IPS-18c (cell line): ENCODE measurements at regions not wholly inside any gene's neighbourhood (a gene's known extent, or its start where the extent isn't known, plus 50 kb on each side); places are given as distances from the start of the nearest gene placed in this dataset.
"Not testable (repeated sequence)": the region's sequence is repeated elsewhere in the genome, so short reads cannot be mapped to it uniquely, and the experiment has no call there.

Experiments used
- H3K4me3 ChIP-seq: 2 replicates; pipeline ENCODE4 v1.7.0; 2013; ENCODE audit warnings: low read depth, mild to moderate bottlenecking, low read length, moderate library complexity; ENCODE audit not compliant: insufficient read depth
- H3K9me3 ChIP-seq: one replicate; pipeline ENCODE4 v1.6.1; 2013; ENCODE audit warnings: mild to moderate bottlenecking, low read length, moderate library complexity; ENCODE audit not compliant: control insufficient read depth, insufficient read depth

DNA sequence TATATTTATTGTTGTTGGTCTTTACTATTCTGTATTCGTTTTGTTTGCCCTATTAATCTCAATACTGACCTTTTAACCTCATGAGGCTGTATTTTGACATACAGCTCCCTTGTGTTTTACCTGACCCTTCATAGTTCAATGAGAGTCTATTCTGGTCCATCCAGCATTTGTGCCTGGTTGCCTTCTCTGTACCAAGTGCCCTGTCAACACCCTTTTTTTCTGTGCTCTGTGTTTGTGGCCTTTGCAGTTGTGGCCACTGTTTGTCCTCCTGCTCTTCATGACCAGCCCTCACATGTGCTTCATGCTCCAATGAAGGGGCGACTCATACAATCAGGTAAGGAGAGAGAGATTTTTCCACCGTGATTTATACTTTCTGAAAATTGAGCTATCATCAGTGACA is 368.2 kb downstream of the IL20RB start:
- no peaks in the 10 kb centered on the region for H3K9me3 ChIP-seq
- H3K4me3 ChIP-seq = no peak overlapping the region

DNA sequence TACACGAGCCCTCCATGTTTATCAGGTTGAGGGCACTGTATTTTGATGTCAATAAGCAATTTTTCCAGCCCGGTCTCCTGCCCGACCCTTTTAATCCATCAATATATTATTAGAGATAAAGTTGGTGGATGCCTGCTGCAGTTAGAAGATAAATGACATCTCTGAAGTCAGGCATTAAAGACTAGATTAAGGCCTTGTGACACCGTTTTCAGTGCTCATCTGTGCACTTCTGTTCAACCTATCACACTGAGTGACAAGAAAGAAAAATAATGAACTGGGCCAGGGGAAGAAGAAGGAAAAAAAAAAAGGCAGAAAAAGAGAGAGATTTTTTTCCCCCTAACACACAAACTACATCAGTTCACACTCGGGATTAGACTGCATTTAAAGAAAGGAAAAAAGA is 371.8 kb downstream of the IL20RB start:
- Histone ChIP-seq H3K9me3 (peaks cover 2% of the 10 kb centered on the region), H3K4me3 (no peak overlapping the region)

DNA sequence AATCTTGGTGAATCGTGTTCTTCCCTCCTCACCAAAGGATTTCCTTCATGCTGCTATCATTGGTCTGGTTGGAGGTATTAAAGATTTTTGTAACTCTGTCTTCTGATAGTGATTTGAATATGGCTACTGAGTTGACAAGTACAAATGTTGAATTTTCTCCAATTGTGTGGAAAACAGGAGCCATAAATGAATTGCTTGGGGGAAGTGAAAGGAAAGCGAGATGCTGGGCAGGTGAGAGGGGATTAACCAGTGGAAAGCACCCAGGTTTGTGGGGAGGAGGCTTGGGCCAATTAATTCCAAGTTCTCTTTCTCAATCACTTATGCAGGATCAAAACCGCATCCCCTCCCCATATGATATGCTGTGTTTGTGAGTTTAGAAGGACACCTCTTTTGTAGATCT is 372.5 kb downstream of the IL20RB start:
- peaks cover 2% of the 10 kb centered on the region for H3K9me3 ChIP-seq
- H3K4me3 ChIP-seq = no peak overlapping the region

DNA sequence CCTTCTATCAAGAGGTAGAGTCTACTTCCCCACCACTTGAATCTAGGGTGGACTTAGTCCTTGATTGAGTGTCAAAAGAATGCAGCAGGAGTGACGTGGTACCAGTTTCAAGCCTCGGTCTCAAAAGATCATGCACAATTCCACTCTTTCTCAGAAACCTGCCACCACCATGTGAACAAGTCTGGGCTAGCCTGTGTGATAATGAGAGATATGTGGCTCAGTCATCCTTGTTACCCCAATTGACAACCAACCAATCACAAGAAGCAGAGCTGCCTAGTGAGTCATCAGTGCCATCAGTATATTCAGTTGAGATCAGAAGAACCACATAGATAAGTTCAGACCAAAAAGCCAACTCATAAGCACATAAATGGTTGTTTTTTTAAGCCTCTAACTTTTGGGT is 374.5 kb downstream of the IL20RB start:
- peaks cover 2% of the 10 kb centered on the region for H3K9me3 ChIP-seq
- no peak overlapping the region for H3K4me3 ChIP-seq

DNA sequence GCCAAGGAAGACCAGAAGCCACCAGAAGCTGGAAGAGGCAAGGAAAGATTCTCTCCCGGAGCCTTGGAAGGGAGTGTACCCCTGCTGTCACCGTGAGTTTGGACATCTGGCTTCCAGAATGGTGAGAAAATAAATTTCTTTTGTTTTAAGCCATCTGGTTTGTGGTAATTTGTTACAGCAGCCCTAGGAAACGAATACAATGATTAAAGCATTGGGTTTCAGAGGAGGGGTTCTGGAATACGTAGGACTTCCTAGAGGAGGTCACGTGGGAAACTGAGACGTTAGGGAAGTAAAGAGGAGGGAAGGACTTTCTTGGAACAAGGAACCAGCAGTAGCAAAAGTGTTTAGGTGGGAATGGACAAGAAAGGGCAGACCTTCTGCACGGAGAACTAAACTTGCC is 377.7 kb downstream of the IL20RB start:
- H3K4me3 ChIP-seq = no peak overlapping the region
- peaks cover 16% of the 10 kb centered on the region for H3K9me3 ChIP-seq

DNA sequence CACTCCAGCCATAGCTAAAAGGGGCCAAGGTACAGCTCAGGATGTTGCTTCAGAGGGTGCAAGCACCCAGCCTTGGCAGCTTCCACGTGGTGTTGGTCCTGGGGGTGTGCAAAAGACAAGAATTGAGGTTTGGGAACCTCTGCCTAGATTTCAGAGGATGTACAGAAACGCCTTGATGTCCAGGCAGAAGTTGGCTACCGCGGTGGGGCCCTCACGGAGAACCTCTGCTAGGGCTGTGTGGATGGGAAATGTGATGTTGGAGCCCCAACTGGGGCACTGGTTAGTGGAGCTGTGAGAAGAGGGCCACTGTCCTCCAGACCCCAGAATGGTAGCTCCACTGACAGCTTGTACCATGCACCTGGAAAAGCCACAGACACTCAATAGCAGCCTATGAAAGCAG is 380.6 kb downstream of the IL20RB start:
- peaks cover 13% of the 10 kb centered on the region for H3K9me3 ChIP-seq
- H3K4me3 ChIP-seq = not testable (repeated sequence)

DNA sequence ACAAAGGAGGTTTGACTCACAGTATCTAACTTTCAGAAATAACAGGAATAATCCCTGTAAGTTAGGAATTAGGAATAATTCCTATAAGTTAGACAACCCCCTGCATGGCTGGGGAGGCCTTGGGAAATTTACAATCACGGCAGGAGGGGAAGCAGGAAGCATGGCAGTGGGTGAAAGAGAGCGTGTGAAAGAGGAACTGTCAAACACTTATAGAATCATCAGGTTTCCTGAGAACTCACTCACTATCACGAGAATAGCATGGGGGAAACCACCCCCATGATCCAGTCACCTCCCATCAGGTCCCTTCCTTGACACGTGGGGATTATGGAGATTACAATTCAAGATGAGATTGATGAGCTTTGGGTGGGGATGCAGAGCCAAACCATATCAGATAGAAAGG is 385.5 kb downstream of the IL20RB start:
- Histone ChIP-seq H3K9me3 (peaks cover 11% of the 10 kb centered on the region), H3K4me3 (no peak overlapping the region)

DNA sequence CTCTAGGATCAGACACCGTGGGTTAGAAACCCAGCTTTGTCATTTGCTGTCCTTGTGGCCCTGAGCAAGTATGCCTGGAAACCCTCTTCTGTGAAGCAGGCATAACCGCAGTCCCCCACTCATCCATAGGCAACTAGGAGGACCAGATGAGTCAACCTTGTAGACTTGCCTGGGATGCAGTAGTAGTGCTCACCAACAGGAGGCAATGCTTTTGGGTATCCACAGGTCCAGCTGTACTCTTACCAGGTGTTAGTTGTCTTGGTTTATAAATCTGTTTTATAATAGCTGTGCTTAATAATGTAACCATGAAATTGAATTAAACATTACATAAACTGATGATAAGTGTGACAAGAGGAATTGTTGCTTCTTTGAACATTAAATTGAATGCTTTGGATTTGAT is 389.3 kb downstream of the IL20RB start:
- H3K9me3 ChIP-seq = no peaks in the 10 kb centered on the region
- H3K4me3 ChIP-seq = no peak overlapping the region

DNA sequence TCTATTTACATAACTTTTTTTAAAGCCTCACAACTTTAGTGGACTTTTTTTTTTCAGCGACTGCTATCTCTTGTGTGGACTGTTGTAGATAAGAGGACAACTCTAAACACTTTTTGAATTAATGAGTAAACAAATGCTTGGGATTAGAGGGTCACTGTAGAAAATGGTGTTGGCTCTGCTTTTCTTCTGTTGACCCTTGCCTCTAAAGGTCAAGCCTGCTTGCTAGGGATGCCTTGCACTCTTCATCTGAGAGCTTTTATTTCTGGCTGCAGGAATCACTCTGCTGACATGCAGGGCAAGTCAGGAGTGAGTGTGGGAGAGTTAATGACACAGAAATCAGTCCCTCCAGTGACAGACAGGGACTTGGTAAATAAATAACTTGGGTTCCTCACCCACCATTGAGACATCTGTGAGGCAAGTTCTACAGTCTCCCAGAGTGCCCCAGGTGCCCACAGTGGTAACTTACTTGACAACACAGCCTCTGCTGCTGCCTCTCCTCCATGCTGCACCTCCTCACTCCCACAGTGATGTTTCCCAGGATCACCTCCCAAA is 390.1 kb downstream of the IL20RB start:
- no peaks in the 10 kb centered on the region for H3K9me3 ChIP-seq
- no peak overlapping the region for H3K4me3 ChIP-seq

DNA sequence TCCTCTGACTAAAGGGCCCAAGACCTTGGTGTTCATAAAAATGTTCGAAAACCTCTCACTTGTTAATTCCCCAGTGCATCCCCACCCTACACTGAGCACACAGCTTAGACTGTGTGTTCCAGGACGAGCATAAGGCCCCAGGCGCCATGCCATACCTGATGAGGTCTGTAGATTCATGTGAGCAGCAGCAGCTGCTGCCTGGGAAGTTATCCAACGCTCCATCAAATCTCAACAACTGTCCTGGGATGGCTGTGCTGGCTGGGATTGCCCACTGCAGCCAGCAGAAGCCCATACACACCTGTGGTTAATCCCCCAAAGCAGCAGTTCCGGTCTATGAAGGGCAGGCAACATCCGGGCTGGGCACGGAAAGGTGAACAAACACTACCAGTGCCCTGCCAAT is 391.2 kb downstream of the IL20RB start:
- H3K4me3 ChIP-seq = no peak overlapping the region
- H3K9me3 ChIP-seq = no peaks in the 10 kb centered on the region

DNA sequence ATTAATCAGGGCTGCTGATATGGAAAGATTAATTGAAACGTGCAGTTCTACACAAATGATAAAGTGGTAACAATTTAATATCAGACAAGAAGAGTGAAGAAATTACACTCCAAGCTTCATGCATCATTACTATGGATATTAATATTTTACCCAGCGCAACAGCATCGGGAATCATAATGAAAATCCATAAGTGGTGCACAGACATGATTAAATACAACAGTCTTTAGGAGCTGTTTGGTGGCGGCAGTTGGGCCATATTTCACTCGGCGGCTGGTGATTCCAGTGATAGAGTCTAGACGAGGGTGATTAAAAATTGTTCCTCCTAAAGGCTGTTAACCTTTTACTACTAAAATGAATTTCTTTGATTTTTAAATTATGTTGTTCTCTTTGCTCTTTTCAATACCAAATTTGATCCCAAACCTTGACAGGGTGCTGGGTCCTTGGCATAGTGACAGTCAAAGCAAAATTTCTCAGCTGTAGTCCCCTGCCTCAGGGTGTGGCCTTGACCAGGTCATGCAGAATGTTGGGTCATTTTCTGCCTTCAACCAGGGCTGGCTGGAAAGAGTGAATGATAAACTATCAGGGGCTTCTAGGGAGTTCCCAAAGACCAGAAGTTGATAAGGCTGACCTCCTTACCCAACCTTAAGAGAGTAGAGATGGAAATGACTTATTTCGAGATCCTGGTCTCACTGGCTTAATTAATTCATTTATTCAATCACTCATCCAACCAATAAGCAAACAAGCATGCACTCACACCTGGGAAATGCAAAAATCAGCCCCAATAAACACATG is 392.0 kb downstream of the IL20RB start:
- H3K4me3 ChIP-seq = no peak overlapping the region
- no peaks in the 10 kb centered on the region for H3K9me3 ChIP-seq

DNA sequence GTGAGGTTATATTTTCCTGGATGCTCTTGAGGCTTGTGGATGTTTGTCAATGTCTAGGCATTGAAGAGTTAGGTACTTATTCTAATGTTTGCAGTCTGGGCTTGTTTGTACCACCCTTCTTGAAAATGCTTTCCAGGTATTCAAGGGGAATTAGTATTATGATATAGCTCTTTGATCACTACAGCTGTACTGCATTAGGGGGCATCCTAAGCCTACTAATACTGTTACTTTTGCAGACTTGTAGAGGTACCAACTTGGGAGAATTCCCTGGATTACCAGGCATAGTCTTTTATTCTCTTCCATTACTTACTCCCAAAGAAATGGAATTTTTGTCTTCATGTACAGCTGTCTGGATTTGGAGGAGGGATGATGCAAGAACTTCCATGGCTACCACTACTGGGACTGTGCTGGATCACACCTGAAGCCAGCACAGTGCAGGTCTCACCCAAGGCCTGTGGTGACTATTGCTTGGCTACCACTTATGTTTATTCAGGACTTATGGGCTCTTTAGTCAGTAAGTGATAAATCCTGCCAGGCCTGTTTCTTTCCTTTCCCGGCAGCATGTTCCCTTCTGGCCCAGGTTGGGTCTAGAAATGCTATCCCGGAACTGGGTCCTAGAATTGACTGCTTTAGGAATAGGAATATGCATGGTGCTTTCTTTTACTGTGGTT is 402.9 kb downstream of the IL20RB start:
- Histone ChIP-seq H3K9me3 (peaks cover 2% of the 10 kb centered on the region), H3K4me3 (no peak overlapping the region)

DNA sequence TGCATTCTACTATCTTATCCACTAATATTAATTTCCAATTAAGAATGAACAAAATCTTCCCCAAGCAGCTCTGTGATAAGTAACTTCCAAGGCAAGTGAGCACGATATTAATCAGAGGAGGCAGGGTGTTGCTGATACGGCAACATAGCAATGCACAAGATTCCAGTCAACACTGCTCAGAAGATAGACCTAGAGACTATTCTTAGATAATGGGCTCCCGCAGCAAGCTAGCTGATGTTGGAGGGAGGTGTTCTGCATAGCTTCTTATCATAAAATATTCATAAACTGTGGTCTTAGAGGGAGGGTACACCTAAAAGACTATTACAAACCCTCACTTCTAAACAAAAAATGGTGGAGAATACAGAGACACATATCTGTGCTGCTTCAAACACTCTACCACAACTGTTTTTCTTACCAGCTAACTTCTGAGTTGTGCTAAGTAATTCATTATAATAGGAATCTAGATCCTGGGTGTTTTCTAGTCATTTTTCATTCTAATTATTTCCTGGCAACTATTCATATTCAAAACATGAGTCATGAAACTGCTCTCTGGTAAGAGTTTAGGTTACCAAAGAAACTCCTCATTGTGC is 382.0 kb upstream of the SOX14 start:
- no peaks in the 10 kb centered on the region for H3K9me3 ChIP-seq
- no peak overlapping the region for H3K4me3 ChIP-seq

DNA sequence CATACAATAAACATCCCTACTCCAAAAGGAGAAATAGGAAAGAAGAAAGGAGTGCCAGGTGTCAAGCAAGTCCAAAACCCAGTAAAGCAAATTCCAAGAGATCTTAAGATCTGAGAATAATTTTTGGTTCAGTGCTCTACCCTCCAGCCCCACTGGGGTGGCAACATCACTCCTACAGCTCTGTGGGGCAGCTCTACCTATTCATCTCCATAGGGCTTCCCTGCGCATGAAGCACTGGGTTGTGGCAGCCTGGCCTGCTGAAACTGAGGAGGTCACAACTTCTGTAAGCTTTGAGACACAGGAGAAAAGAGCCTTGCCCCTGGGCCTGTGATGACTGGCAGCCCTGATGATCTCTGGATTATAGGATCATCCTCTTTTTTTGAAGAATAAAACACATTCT is 378.2 kb upstream of the SOX14 start:
- no peak overlapping the region for H3K4me3 ChIP-seq
- no peaks in the 10 kb centered on the region for H3K9me3 ChIP-seq

DNA sequence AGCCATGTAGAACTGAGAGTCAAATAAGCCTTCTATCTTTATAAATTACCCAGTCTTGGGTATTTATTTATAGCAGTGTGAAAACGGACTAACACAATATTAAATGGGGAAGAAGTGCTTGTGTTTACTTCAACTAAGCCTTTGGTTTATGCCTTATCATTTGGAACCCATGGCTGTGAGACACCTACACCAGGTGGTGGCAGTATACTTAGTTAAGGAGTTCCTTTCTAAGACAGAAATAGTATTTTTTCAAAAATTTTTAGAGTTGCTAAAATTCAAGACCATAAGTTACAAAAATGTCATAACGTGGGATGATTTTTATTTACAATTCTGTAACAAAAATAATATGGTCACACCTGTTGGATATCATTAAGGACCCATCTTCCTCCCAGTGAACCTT is 354.5 kb upstream of the SOX14 start:
- peaks cover 2% of the 10 kb centered on the region for H3K9me3 ChIP-seq
- H3K4me3 ChIP-seq = no peak overlapping the region

DNA sequence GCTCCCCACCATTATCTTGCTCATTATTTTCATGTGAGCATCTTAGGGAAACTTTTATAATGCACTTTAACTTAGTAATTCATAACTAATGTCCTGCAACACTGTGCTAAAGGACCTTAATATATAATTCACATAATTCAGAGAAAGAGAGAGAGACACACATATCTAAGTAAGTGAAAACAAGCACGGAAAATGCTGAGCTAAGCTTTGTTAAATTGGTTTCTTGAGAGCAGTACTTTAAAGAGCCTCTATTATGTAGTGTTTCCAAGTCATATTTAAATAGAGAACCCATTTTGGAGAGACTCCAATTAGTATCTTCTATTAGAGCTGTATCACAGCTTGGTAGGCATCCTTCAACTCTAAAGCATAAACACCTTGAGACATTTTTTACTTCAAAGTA is 354.1 kb upstream of the SOX14 start:
- peaks cover 2% of the 10 kb centered on the region for H3K9me3 ChIP-seq

DNA sequence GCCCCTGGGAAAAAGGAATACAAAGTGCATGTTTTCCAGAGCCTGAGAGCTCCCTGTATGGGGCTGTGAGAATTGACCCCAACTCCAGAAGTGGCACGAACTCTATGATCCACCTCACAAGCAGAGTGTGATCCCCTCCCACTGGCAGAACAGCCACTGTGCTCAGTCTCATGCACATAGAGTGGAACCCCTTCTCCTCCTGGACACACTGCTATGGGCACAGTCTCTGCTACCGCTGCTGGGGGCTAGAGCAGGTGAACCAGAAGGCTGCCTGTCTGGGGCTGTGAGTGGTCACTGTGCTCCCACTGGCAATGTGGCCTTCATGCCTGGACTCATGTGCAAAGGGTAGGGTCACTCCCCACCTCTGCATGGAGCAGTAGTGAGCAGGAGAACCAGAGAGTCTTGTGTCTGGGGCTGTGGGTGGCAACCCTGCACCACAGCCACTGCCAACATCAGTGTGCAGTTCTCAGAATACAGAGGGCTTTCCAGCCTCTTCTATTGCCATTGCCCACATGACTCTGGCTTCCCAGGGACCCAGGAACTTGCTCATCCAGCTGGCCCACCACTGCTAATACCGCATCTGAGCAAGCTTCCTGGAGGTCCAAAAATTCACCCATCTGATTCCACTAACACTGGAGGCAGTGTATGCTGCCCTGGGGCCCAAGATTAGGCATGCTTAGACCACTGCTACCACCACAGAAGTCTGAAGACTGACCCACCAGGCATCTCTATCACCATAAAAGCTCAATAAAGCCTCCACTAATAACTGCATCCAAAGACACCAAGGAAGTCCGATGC is 343.7 kb upstream of the SOX14 start:
- Histone ChIP-seq H3K9me3 (no peaks in the 10 kb centered on the region), H3K4me3 (no peak overlapping the region)

More for the DNA sequence above, 354.1 kb upstream of the SOX14 start:
- H3K4me3 ChIP-seq = no peak overlapping the region
